ENCODE measurements at regions not wholly inside any gene's neighbourhood (a gene's known extent, or its start where the extent isn't known, plus 50 kb on each side); places are given as distances from the start of the nearest gene placed in this dataset.

- TF ChIP-seq, protein P1, sequence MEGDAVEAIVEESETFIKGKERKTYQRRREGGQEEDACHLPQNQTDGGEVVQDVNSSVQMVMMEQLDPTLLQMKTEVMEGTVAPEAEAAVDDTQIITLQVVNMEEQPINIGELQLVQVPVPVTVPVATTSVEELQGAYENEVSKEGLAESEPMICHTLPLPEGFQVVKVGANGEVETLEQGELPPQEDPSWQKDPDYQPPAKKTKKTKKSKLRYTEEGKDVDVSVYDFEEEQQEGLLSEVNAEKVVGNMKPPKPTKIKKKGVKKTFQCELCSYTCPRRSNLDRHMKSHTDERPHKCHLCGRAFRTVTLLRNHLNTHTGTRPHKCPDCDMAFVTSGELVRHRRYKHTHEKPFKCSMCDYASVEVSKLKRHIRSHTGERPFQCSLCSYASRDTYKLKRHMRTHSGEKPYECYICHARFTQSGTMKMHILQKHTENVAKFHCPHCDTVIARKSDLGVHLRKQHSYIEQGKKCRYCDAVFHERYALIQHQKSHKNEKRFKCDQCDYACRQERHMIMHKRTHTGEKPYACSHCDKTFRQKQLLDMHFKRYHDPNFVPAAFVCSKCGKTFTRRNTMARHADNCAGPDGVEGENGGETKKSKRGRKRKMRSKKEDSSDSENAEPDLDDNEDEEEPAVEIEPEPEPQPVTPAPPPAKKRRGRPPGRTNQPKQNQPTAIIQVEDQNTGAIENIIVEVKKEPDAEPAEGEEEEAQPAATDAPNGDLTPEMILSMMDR (optimal IDR thresholded peaks at IDR 0.05 in 1 of 3, IDR thresholded peaks at IDR 0.05 in 1 of 3, conservative IDR thresholded peaks at IDR 0.05 in 1 of 3; ENCODE audit: extremely low read depth in 1 of 3, insufficient read depth in 2 of 3, low read length in 3 of 3): no peak
- TF ChIP-seq EZH2 (IDR thresholded peaks at IDR 0.05; ENCODE audit: low read length): no peak
Observed at GRCh38 chr2:217049956-217050355, 190.1 kb upstream of the TNP1 start.

All from keratinocyte (primary cell).